GM23338 (cell line): ENCODE measurements at regions not wholly inside any gene's neighbourhood (a gene's known extent, or its start where the extent isn't known, plus 50 kb on each side); places are given as distances from the start of the nearest gene placed in this dataset.

Source experiments
- ATAC-seq: fragments of 200-7000 bp; cut with Tn5 transposase; 3 replicates; pipeline ENCODE4 v1.9.1; 2020
- DNase-seq: peaks from one replicate; pipeline ENCODE4 v3.0.0-alpha.2; 2015; ENCODE audit warnings: low spot score
- H2AFZ ChIP-seq: fragments of 200-600 bp; sonication (generic); 2 replicates; pipeline ENCODE4 v1.8.0; 2016; ENCODE audit warnings: antibody characterized with exemption, mild to moderate bottlenecking, moderate library complexity
- H3F3A ChIP-seq: fragments of 200-600 bp; sonication (generic); replicated peaks from 2 replicates; pipeline ENCODE4 v1.8.0; 2017; ENCODE audit warnings: antibody characterized with exemption, mixed run types, low read depth
- H3K27ac ChIP-seq: fragments of 200-600 bp; sonication (generic); 2 replicates; pipeline ENCODE4 v1.6.1; 2016; ENCODE audit warnings: low read depth
- H3K27me3 ChIP-seq: fragments of 200-600 bp; sonication (generic); 2 replicates; pipeline ENCODE4 v1.8.0; 2016; ENCODE audit warnings: mild to moderate bottlenecking, mixed run types, moderate library complexity; ENCODE audit not compliant: insufficient read depth
- H3K36me3 ChIP-seq: fragments of 200-600 bp; sonication (generic); 2 replicates; pipeline ENCODE4 v1.8.0; 2016; ENCODE audit warnings: mild to moderate bottlenecking; ENCODE audit not compliant: insufficient read depth
- H3K4me1 ChIP-seq: fragments of 200-600 bp; sonication (generic); 2 replicates; pipeline ENCODE4 v1.8.0; 2016; ENCODE audit warnings: mild to moderate bottlenecking, moderate library complexity; ENCODE audit not compliant: insufficient read depth
- H3K4me2 ChIP-seq: fragments of 200-600 bp; sonication (generic); 2 replicates; pipeline ENCODE4 v1.7.1; 2017; ENCODE audit warnings: mixed run types
- H3K4me3 ChIP-seq: fragments of 200-600 bp; sonication (generic); 2 replicates; pipeline ENCODE4 v1.6.1; 2016; ENCODE audit warnings: mixed run types
- H3K79me2 ChIP-seq: fragments of 200-600 bp; sonication (generic); replicated peaks from 2 replicates; pipeline ENCODE4 v1.8.0; 2017; ENCODE audit warnings: mild to moderate bottlenecking; ENCODE audit not compliant: insufficient read depth
- H3K9me2 ChIP-seq: fragments of 200-600 bp; sonication (generic); 2 replicates; pipeline ENCODE4 v1.8.0; 2017; ENCODE audit not compliant: insufficient read depth
- H4K20me1 ChIP-seq: fragments of 200-600 bp; sonication (generic); replicated peaks from 2 replicates; pipeline ENCODE4 v1.8.0; 2017; ENCODE audit warnings: mild to moderate bottlenecking; ENCODE audit not compliant: insufficient read depth
- H3K27ac Mint-ChIP-seq: 2 replicates; pipeline ENCODE4 v1.8.0; 2020; ENCODE audit warnings: inconsistent platforms, mild to moderate bottlenecking, moderate library complexity, mixed read lengths
- H3K27me3 Mint-ChIP-seq: 3 replicates; pipeline ENCODE4 v1.8.0; 2022; ENCODE audit warnings: low read depth, mild to moderate bottlenecking, moderate library complexity, mixed read lengths, inconsistent platforms; ENCODE audit not compliant: insufficient read depth, poor library complexity
- H3K36me3 Mint-ChIP-seq: 3 replicates; pipeline ENCODE4 v1.8.0; 2021; ENCODE audit warnings: low read depth, mild to moderate bottlenecking, inconsistent platforms, moderate library complexity, mixed read lengths
- H3K4me1 Mint-ChIP-seq: 3 replicates; pipeline ENCODE4 v1.8.0; 2020; ENCODE audit warnings: mild to moderate bottlenecking, inconsistent platforms, mixed read lengths
- H3K4me3 Mint-ChIP-seq: 3 replicates; pipeline ENCODE4 v1.8.0; 2021; ENCODE audit warnings: moderate library complexity, mild to moderate bottlenecking, inconsistent platforms, mixed read lengths
- H3K9me3 Mint-ChIP-seq: 3 replicates; pipeline ENCODE4 v1.8.0; 2020; ENCODE audit warnings: moderate library complexity, mild to moderate bottlenecking, inconsistent platforms, mixed read lengths
- CREB1 ChIP-seq: fragments of 250-450 bp; sonication (Bioruptor Pico); IDR thresholded peaks from 2 replicates; pipeline ENCODE4 v1.5.0; 2020; ENCODE audit warnings: low read depth, mild to moderate bottlenecking, moderate library complexity
- ETS1 ChIP-seq: IDR thresholded peaks from 2 replicates; pipeline ENCODE4 v1.6.1; 2016; ENCODE audit warnings: antibody characterized with exemption
- EZH2 ChIP-seq: fragments of 200-600 bp; sonication (generic); IDR thresholded peaks from one replicate; pipeline ENCODE4 v1.8.0; 2017; ENCODE audit warnings: antibody characterized with exemption, mild to moderate bottlenecking, low read depth; ENCODE audit not compliant: unreplicated experiment
- EZH2phosphoT487 ChIP-seq: fragments of 200-600 bp; sonication (generic); IDR thresholded peaks from one replicate; pipeline ENCODE4 v1.8.1; 2018; ENCODE audit warnings: antibody characterized with exemption; ENCODE audit not compliant: unreplicated experiment
- JUNB ChIP-seq: IDR thresholded peaks from one replicate; pipeline ENCODE4 v1.6.1; 2016; ENCODE audit warnings: antibody characterized with exemption; ENCODE audit not compliant: unreplicated experiment
- NANOG ChIP-seq: IDR thresholded peaks from 2 replicates; pipeline ENCODE4 v1.6.1; 2016; ENCODE audit warnings: antibody characterized with exemption, borderline replicate concordance
- POLR2AphosphoS5 ChIP-seq: IDR thresholded peaks from 2 replicates; pipeline ENCODE4 v1.6.1; 2016; ENCODE audit warnings: antibody characterized with exemption, low read depth
- STAT1 ChIP-seq: IDR thresholded peaks from one replicate; pipeline ENCODE4 v1.6.1; 2016; ENCODE audit warnings: antibody characterized with exemption; ENCODE audit not compliant: unreplicated experiment
- ZNF114 ChIP-seq: fragments of 250-450 bp; sonication (Bioruptor Pico); IDR thresholded peaks from 2 replicates; pipeline ENCODE4 v1.5.0; 2020; ENCODE audit warnings: mild to moderate bottlenecking, moderate library complexity
- ZNF331 ChIP-seq: fragments of 250-450 bp; sonication (Bioruptor Pico); IDR thresholded peaks from 2 replicates; pipeline ENCODE4 v1.5.0; 2020; ENCODE audit warnings: low read depth, mild to moderate bottlenecking, moderate library complexity
- ZNF462 ChIP-seq: fragments of 250-450 bp; sonication (Bioruptor Pico); IDR thresholded peaks from 2 replicates; pipeline ENCODE4 v1.5.0; 2020; ENCODE audit warnings: mild to moderate bottlenecking, moderate library complexity
- TF ChIP-seq, protein P1 (sequence below), 2 experiments: fragments of 200-600 bp in 1 of 2; sonication (generic) in 1 of 2; conservative IDR thresholded peaks; 2 replicates each; pipeline versions ENCODE4 v1.5.1 to v1.6.1; 2016 to 2017; ENCODE audit warnings: antibody characterized with exemption in 2 of 2, low read depth in 2 of 2, mild to moderate bottlenecking in 2 of 2, moderate library complexity in 1 of 2

- TF ChIP-seq ZNF114, result no peak
- TF ChIP-seq EZH2, result no peak
- no peak for TF ChIP-seq ETS1
- TF ChIP-seq EZH2phosphoT487, result no peak
Observed at GRCh38 chr18:22666411-22666940, 248.8 kb upstream of the CTAGE1 start (continued).

GRCh38 chr18:22667156-22667555 lies 249.4 kb upstream of the CTAGE1 start:
- Histone ChIP-seq H4K20me1 (no peaks in the 10 kb centered on the region), H3K36me3 (no peaks in the 10 kb centered on the region), H3K4me1 (no peaks in the 10 kb centered on the region), H3F3A (no peaks in the 10 kb centered on the region), H3K4me3 (no peak overlapping the region), H3K27ac (no peak overlapping the region), H3K4me2 (no peak overlapping the region), H3K27me3 (no peaks in the 10 kb centered on the region), H2AFZ (no peak overlapping the region), H3K79me2 (no peaks in the 10 kb centered on the region), H3K9me2 (no peaks in the 10 kb centered on the region)
- Mint-ChIP-seq H3K36me3 (peaks cover 10% of the 10 kb centered on the region; the same call in 2 of the 3 replicates), H3K27me3 (peaks cover 2% of the 10 kb centered on the region), H3K4me3 (no peak overlapping the region), H3K4me1 (no peaks in the 10 kb centered on the region), H3K9me3 (peaks cover 28% of the 10 kb centered on the region), H3K27ac (no peak overlapping the region)
- ATAC-seq (no peak), DNase-seq (no peak)
- TF ChIP-seq ETS1 (no peak), EZH2 (no peak), CREB1 (no peak), ZNF331 (no peak), POLR2AphosphoS5 (no peak), ZNF114 (no peak), NANOG (no peak), STAT1 (no peak), JUNB (no peak), ZNF462 (CRISPR knock-in tag) (no peak)
- TF ChIP-seq, protein P1, sequence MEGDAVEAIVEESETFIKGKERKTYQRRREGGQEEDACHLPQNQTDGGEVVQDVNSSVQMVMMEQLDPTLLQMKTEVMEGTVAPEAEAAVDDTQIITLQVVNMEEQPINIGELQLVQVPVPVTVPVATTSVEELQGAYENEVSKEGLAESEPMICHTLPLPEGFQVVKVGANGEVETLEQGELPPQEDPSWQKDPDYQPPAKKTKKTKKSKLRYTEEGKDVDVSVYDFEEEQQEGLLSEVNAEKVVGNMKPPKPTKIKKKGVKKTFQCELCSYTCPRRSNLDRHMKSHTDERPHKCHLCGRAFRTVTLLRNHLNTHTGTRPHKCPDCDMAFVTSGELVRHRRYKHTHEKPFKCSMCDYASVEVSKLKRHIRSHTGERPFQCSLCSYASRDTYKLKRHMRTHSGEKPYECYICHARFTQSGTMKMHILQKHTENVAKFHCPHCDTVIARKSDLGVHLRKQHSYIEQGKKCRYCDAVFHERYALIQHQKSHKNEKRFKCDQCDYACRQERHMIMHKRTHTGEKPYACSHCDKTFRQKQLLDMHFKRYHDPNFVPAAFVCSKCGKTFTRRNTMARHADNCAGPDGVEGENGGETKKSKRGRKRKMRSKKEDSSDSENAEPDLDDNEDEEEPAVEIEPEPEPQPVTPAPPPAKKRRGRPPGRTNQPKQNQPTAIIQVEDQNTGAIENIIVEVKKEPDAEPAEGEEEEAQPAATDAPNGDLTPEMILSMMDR (conservative IDR thresholded peaks at IDR 0.05; ENCODE audit: low read depth in 2 of 2), result no peak
